D721Med (cell line): ENCODE measurements at regions not wholly inside any gene's neighbourhood (a gene's known extent, or its start where the extent isn't known, plus 50 kb on each side); places are given as distances from the start of the nearest gene placed in this dataset.

Experiments used
- DNase-seq: peaks from one replicate; pipeline ENCODE4 v3.0.0; 2011; ENCODE audit warnings: low spot score; ENCODE audit not compliant: insufficient read length
- FAIRE-seq: peaks from 2 replicates; lab custom pipeline; 2011; peaks lifted over from hg19 to GRCh38; lab: Jason Lieb, UNC
- TF ChIP-seq, protein P1 (sequence below): IDR thresholded peaks from 2 replicates; pipeline ENCODE4 v1.5.1; 2012; ENCODE audit warnings: mild to moderate bottlenecking, control low read depth; ENCODE audit not compliant: insufficient read depth; ENCODE audit errors: missing control alignments

DNA sequence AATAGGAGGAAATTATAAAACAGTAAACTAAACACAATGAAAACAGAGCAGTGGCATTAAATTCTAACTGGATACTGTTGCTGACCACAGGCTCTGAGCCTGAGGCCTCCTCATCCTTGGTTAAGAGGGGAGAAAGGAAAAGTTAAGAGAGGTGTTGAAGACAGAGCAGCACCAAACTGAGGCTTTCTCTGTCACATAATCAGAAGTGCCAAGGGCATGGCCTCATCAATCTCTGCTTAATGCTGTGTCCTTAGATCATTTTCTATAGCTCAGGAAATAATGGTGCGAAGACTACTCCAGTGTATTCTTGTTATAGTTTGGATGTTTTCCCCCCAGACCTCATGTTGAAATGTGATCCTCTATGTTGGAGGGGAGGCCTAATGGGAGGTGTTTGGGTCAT lies 160.9 kb upstream of the SLC1A4 start:
- TF ChIP-seq, protein P1, sequence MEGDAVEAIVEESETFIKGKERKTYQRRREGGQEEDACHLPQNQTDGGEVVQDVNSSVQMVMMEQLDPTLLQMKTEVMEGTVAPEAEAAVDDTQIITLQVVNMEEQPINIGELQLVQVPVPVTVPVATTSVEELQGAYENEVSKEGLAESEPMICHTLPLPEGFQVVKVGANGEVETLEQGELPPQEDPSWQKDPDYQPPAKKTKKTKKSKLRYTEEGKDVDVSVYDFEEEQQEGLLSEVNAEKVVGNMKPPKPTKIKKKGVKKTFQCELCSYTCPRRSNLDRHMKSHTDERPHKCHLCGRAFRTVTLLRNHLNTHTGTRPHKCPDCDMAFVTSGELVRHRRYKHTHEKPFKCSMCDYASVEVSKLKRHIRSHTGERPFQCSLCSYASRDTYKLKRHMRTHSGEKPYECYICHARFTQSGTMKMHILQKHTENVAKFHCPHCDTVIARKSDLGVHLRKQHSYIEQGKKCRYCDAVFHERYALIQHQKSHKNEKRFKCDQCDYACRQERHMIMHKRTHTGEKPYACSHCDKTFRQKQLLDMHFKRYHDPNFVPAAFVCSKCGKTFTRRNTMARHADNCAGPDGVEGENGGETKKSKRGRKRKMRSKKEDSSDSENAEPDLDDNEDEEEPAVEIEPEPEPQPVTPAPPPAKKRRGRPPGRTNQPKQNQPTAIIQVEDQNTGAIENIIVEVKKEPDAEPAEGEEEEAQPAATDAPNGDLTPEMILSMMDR = no peak
- FAIRE-seq = no peak

DNA sequence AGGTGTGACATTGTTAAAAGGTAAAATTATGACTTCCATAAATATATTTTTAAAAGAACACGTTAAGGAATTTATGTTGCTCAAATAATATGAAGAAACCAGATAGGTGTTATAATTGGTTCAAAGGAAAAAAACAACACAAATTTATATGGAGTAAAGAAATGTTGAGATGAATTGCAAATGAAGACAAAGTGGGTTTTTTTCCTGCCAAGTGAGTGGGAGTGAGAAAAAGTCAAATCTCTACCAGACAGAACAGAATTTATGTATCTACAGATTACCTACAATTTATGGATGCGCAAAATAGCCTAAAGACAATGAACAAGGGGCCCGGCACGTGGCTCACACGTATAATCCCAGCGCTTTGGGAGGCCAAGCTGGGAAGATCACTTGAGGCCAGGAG lies 159.7 kb upstream of the SLC1A4 start:
- TF ChIP-seq, protein P1 = no peak
- FAIRE-seq = no peak
- DNase-seq = no peak

More for the DNA sequence above, 160.9 kb upstream of the SLC1A4 start:
- no peak for DNase-seq

DNA sequence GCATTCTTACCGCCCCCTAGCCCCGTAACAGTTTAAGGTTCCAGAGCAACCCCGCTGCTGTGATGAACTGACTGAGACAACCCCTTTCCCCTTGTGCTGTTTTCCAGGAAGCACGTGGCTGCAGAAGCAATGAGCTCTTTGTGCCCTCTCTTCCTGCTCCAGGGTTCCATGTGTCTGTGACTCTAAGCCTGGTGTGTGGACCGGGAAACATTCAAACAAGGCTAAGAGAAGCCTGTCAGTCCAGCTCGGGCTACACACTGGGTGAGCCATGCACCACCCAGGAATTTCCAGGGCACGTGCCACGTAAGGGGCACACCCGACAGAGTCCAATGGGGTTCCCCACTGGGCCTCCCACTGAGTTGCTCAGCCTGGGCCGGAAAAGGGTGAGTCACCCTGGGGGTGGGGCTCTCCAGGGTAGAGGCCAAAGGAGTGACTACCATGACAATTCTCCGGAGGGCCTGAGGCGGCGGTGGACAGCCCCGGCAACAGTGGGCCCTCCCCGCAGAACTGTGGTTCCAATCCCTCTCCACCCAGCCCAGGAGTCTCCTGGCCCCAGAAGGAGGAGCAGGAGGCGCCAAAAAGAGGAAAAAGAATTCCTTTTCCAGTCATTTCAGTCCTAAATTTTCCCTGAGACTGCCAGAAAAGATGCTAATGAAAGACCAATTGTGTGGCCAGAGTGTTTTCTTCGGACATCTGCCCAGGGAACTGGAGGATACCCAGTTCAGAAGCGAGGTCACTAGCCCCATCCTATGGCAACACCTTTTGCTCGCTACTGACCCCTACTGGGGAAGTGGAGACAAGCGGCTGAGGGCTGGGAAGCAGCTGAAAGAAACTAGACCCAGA lies 157.8 kb upstream of the SLC1A4 start:
- FAIRE-seq (no peak), DNase-seq (no peak)
- TF ChIP-seq, protein P1 = peak; percentile 52

DNA sequence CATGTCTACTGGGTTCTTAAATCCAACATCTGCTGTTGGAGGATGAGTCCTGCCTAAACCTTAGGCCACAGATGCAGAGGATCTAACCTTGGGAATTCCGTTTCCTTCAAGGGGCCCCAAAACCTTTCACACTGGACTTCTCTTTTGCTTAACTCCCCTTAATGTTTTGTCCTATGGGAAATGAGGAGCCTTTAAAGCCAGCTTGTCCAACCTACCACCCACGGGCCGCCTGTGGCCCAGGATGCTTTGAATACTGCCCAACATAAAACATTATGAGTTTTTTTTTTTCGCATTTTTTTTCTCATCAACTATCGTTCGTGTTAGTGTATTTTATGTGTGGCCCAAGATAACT lies 157.2 kb upstream of the SLC1A4 start:
- DNase-seq (no peak), FAIRE-seq (no peak)
- TF ChIP-seq, protein P1 = no peak

DNA sequence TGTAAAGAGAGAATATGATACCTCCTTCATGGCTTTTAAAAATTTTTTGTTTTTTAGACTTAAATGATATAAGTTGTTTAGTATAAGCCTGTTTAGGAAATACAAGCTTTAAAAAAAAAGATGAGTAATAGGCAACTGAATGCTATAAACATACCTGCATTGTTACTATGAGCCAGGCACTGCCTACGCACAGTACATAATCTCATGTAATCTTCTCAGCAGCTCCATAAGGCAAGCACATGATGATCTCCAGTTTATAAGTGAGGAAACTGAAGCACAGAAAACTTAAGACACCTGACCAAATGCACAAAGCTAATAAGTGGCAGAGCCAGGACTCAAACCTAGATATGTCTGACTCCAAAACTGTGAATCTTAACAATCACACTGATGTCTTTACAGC lies 156.3 kb upstream of the SLC1A4 start:
- FAIRE-seq = no peak
- TF ChIP-seq, protein P1 = no peak
- DNase-seq = no peak

DNA sequence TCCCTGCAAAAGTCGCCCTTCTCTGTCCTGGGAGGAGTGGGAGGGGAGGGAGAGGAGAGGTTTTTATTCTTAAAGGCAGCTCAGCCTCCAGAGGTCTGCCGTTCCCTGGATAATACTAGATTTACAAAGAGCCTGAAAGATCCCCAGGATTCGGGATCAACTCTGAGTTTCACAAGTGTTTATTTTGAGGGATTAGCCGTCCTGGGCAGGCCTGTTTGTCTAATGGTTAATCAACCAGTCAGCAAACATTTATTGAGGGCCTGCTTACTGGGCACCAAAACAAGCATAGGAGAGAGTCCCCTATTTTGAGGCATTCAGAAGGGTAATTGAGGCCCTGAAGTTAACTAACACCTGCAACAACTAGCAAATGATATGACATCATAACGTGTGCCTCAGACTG lies 152.6 kb upstream of the SLC1A4 start:
- TF ChIP-seq, protein P1 = no peak
- DNase-seq (no peak), FAIRE-seq (no peak)

DNA sequence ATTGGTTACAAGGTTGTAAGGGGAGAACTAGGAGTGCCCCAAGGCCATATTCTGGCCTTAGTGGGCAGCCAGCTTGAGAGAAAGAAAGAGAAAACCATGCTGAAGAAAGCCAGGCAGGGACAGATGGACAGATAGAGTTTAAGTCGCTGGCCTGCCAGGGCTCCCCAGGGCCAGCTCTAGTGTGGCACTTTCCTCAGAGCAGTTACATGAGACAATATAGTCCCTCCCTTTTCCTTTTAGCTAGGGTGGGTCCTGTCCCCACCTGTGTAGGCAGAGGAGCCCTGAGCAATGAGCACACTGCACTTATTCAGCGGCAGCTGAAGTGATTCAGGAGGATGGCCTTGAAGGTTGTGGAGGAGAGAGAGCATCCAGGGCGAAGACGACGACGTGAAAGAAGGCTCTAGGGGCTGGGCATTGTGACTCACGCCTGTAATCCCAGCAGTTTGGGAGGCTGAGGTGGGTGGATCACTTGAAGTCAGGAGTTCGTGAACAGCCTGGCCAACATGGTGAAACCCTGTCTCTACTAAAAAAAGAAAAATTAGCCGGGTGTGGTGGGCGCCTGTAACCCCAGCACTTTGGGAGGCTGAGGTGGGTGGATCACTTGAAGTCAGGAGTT lies 152.0 kb upstream of the SLC1A4 start:
- DNase-seq = no peak
- FAIRE-seq = no peak
- TF ChIP-seq, protein P1 = no peak
